SK-N-MC (cell line): ENCODE measurements at regions not wholly inside any gene's neighbourhood (a gene's known extent, or its start where the extent isn't known, plus 50 kb on each side); places are given as distances from the start of the nearest gene placed in this dataset.

Experiments used
- EZH2 ChIP-seq: fragments of 200-600 bp; sonication (generic); IDR thresholded peaks from one replicate; pipeline ENCODE4 v1.6.1; 2017; ENCODE audit warnings: antibody characterized with exemption
- FOXP2 ChIP-seq: optimal IDR thresholded peaks from 2 replicates; pipeline ENCODE3; 2011; ENCODE audit warnings: mild to moderate bottlenecking, moderate library complexity; ENCODE audit not compliant: insufficient read depth; ENCODE audit errors: extremely low read length, control extremely low read depth
- POLR2AphosphoS5 ChIP-seq: IDR thresholded peaks from 2 replicates; pipeline ENCODE4 v1.6.1; 2012; ENCODE audit warnings: mild to moderate bottlenecking, low read depth, low read length, borderline replicate concordance

GRCh38 chr11:39712581-39712980, 1746.9 kb downstream of the LRRC4C start:
- TF ChIP-seq EZH2 (no peak), POLR2AphosphoS5 (no peak), FOXP2 (no peak)
